ENCODE measurements at regions not wholly inside any gene's neighbourhood (a gene's known extent, or its start where the extent isn't known, plus 50 kb on each side); places are given as distances from the start of the nearest gene placed in this dataset.

- H3K4me3 Mint-ChIP-seq (ENCODE audit: low read depth): no peak overlapping the region
- no peaks in the 10 kb centered on the region for H3K36me3 Mint-ChIP-seq (ENCODE audit: insufficient read depth)
- TF ChIP-seq CTCF (IDR thresholded peaks at IDR 0.05; ENCODE audit: unreplicated experiment): no peak
- no peak overlapping the region for H3K27ac Mint-ChIP-seq
- no peaks in the 10 kb centered on the region for H3K9me3 Mint-ChIP-seq (ENCODE audit: low read depth)
- DNase-seq (ENCODE audit: low spot score, unreplicated experiment): no peak
- H3K4me1 Mint-ChIP-seq (ENCODE audit: low read depth): peaks cover 4% of the 10 kb centered on the region
- peaks cover 12% of the 10 kb centered on the region for H3K27me3 Mint-ChIP-seq
These were observed 86.5 kb upstream of the RPL34 start for GRCh38 chr4:108533876-108534275.

- no peaks in the 10 kb centered on the region for H3K9me3 Mint-ChIP-seq (ENCODE audit: low read depth)
- no peak for TF ChIP-seq CTCF (IDR thresholded peaks at IDR 0.05; ENCODE audit: unreplicated experiment)
- H3K4me3 Mint-ChIP-seq (ENCODE audit: low read depth): no peak overlapping the region
- no peak overlapping the region for H3K27ac Mint-ChIP-seq
- H3K4me1 Mint-ChIP-seq (ENCODE audit: low read depth): peaks cover 4% of the 10 kb centered on the region
- peaks cover 14% of the 10 kb centered on the region for H3K27me3 Mint-ChIP-seq
- no peaks in the 10 kb centered on the region for H3K36me3 Mint-ChIP-seq (ENCODE audit: insufficient read depth)
- DNase-seq (ENCODE audit: low spot score, unreplicated experiment): no peak
These were observed 87.0 kb upstream of the RPL34 start for GRCh38 chr4:108533245-108533844.

GRCh38 chr4:108532738-108533137 is 87.6 kb upstream of the RPL34 start:
- Mint-ChIP-seq H3K4me1 (ENCODE audit: low read depth) (peaks cover 4% of the 10 kb centered on the region), H3K4me3 (ENCODE audit: low read depth) (no peak overlapping the region), H3K27me3 (peaks cover 18% of the 10 kb centered on the region), H3K27ac (no peak overlapping the region), H3K9me3 (ENCODE audit: low read depth) (no peaks in the 10 kb centered on the region), H3K36me3 (ENCODE audit: insufficient read depth) (no peaks in the 10 kb centered on the region)
- TF ChIP-seq CTCF (IDR thresholded peaks at IDR 0.05; ENCODE audit: unreplicated experiment): no peak
- no peak for DNase-seq (ENCODE audit: low spot score, unreplicated experiment)

- no peak for DNase-seq (ENCODE audit: low spot score, unreplicated experiment)
- H3K4me3 Mint-ChIP-seq (ENCODE audit: low read depth): no peak overlapping the region
- H3K9me3 Mint-ChIP-seq (ENCODE audit: low read depth): no peaks in the 10 kb centered on the region
- H3K36me3 Mint-ChIP-seq (ENCODE audit: insufficient read depth): no peaks in the 10 kb centered on the region
- no peak overlapping the region for H3K27ac Mint-ChIP-seq
- H3K4me1 Mint-ChIP-seq (ENCODE audit: low read depth): peaks cover 4% of the 10 kb centered on the region
- peaks cover 21% of the 10 kb centered on the region for H3K27me3 Mint-ChIP-seq
- no peak for TF ChIP-seq CTCF (IDR thresholded peaks at IDR 0.05; ENCODE audit: unreplicated experiment)
These were observed 88.2 kb upstream of the RPL34 start for GRCh38 chr4:108532187-108532586.

GRCh38 chr4:108531461-108531860 is 88.9 kb upstream of the RPL34 start:
- no peak for TF ChIP-seq CTCF (IDR thresholded peaks at IDR 0.05; ENCODE audit: unreplicated experiment)
- no peak for DNase-seq (ENCODE audit: low spot score, unreplicated experiment)
- Mint-ChIP-seq H3K4me3 (ENCODE audit: low read depth) (no peak overlapping the region), H3K27me3 (peaks cover 21% of the 10 kb centered on the region), H3K36me3 (ENCODE audit: insufficient read depth) (no peaks in the 10 kb centered on the region), H3K27ac (no peak overlapping the region), H3K4me1 (ENCODE audit: low read depth) (peaks cover 4% of the 10 kb centered on the region), H3K9me3 (ENCODE audit: low read depth) (no peaks in the 10 kb centered on the region)

Data from progenitor cell of endocrine pancreas (in vitro differentiated cells).